ENCODE measurements at regions not wholly inside any gene's neighbourhood (a gene's known extent, or its start where the extent isn't known, plus 50 kb on each side); places are given as distances from the start of the nearest gene placed in this dataset.

DNA sequence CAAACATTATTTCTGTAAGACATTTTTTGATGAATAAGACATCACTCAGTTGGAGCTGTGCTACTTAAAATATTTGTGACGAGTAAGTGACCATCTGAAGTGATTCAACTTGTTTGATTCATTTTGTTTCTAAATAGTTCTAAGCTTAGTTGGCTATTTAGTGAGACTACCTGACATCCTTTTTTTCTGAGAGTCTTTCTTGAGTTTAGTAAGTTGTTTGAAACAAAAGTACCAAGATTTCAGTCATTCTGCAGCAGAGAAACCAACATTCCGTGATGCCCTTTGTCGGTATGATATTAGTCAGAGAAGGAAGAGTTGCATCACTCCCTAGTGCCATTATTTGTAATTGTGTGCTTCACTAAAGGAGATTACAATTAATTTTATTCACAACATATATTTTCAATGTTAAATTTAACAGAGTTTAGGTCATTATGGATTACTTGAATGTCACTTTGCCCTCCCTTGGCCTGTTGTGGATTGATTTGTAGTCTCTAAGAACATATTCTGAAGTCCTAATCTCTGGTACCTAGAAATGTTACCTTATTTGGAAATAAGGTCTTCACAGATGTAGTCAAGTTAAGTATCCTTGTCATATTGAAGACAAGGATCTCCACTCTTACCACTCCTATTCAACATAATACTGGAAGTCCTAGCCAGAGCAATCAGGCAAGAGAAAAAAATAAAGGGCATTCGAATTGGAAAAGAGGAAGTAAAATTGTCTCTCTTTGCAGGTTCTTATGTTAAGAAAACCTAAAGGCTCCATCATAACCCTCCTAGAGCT is 212.2 kb downstream of the PCSK1 start:
- CTCF ChIA-PET (ENCODE audit: partially characterized antibody): interaction anchor here (0.8 kb wide), 1 partner anchor 15 kb away, joined by 3 read pairs; no protein-coding TSS in a partner anchor
- Histone ChIP-seq H2AFZ (ENCODE audit: low read length) (no peak overlapping the region), H3K14ac (ENCODE audit: insufficient read length) (no peak overlapping the region), H4K91ac (replicated peaks; ENCODE audit: insufficient read length, low read length) (no peak overlapping the region), H4K8ac (ENCODE audit: extremely low read depth, insufficient read depth, low read length) (no peak overlapping the region), H2BK12ac (ENCODE audit: low read depth, low read length) (no peak overlapping the region), H3K18ac (ENCODE audit: extremely low read depth, low read length) (no peak overlapping the region), H3K79me2 (ENCODE audit: control insufficient read depth in 1 of 2, insufficient read depth in 2 of 2, low read length in 2 of 2) (no peaks in the 10 kb centered on the region), H3K23me2 (ENCODE audit: low read depth, low read length) (no peaks in the 10 kb centered on the region; the same call in 1 of the 2 replicates), H4K5ac (ENCODE audit: insufficient read length, low read depth, low read length) (no peak overlapping the region), H2BK15ac (ENCODE audit: low read length) (no peak overlapping the region), H3K4ac (replicated peaks; ENCODE audit: insufficient read length, low read depth, low read length) (no peak overlapping the region), H3K23ac (ENCODE audit: insufficient read length) (no peak overlapping the region), H2BK120ac (replicated peaks; ENCODE audit: low read depth, low read length) (no peak overlapping the region), H3K9me3 (ENCODE audit: insufficient read depth in 2 of 2, low read depth in 1 of 2, low read length in 1 of 2) (no peaks in the 10 kb centered on the region; a peak in 1 of 4 replicates), H3K79me1 (ENCODE audit: low read depth, low read length) (no peaks in the 10 kb centered on the region), H2BK5ac (ENCODE audit: low read depth, low read length) (no peak overlapping the region), H4K20me1 (replicated peaks in 1 of 2; ENCODE audit: control insufficient read depth in 1 of 2, insufficient read depth in 2 of 2, low read length in 2 of 2) (no peaks in the 10 kb centered on the region), H3K27me3 (replicated peaks in 1 of 4; ENCODE audit: control insufficient read depth in 3 of 4, extremely low read depth in 1 of 4, insufficient read depth in 3 of 4, low read length in 3 of 4) (no peaks in the 10 kb centered on the region), H3K4me1 (replicated peaks in 1 of 4; ENCODE audit: control insufficient read depth in 3 of 4, insufficient read depth in 4 of 4, low read length in 3 of 4) (peaks cover 0 to 3% (median 0%) of the 10 kb centered on the region in 4 experiments; a peak in 1 of 7 replicates), H2AK5ac (ENCODE audit: low read depth, low read length) (no peak overlapping the region), H3K56ac (replicated peaks; ENCODE audit: insufficient read length, low read depth, low read length) (no peak overlapping the region), H3K9ac (replicated peaks in 1 of 4; ENCODE audit: extremely low read depth in 1 of 4, low read depth in 3 of 4, low read length in 3 of 4) (no peak overlapping the region), H3K4me2 (ENCODE audit: insufficient read depth in 1 of 2, low read depth in 2 of 2, low read length in 2 of 2) (no peak overlapping the region), H3K36me3 (ENCODE audit: control insufficient read depth in 2 of 4, insufficient read depth in 4 of 4, low read length in 3 of 4) (no peaks in the 10 kb centered on the region), H3K4me3 (ENCODE audit: extremely low read depth in 1 of 4, insufficient read depth in 2 of 4, low read depth in 3 of 4, low read length in 4 of 4) (no peak overlapping the region), H3K27ac (ENCODE audit: low read depth, low read length) (no peak overlapping the region), H2BK20ac (ENCODE audit: low read length) (no peak overlapping the region)
- 93% methylated on average over 4 of the region's 4 CpGs; no CpG with 5 or more reads in 1 of the 2 experiments for WGBS, 2 experiments (ENCODE audit: extremely low coverage in 1 of 2, insufficient coverage in 1 of 2, insufficient read length in 1 of 2, insufficient replicate concordance in 2 of 2, low coverage in 1 of 2, low lambda C conversion rate in 2 of 2, missing lambda C conversion rate in 1 of 2)
- POLR2A ChIA-PET (ENCODE audit: partially characterized antibody): no interaction called here
- TF ChIP-seq KDM4A (IDR thresholded peaks at IDR 0.05; ENCODE audit: low read depth, low read length, severe bottlenecking) (no peak), SP4 (IDR thresholded peaks at IDR 0.05; ENCODE audit: low read length) (no peak)
- FAIRE-seq (no peak), DNase-seq (ENCODE audit: low read depth in 1 of 2, low spot score in 2 of 2) (no peak)

Measured in H1 (cell line).